ENCODE measurements at regions not wholly inside any gene's neighbourhood (a gene's known extent, or its start where the extent isn't known, plus 50 kb on each side); places are given as distances from the start of the nearest gene placed in this dataset.

DNA sequence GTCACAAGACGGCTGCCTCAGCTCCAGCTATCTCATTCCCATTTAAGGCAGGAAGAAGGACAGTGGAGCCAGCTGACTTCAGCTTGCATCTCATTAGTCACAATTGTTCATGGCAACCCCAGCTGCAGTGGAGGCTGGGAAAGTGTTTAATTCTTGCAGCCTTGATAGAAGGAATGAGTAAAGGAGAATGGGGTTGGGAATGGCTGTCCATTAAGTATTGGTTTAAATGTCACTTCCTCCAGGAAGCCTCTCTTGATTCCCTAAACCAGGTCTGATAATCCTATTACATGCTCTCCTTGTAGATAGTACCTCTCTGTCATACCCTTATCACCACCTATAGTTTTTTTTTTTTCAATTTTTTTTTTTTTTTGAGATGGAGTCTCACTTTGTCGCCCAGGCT, 166.4 kb downstream of the TFAP2C start:
- no peaks in the 10 kb centered on the region for H3K36me3 ChIP-seq
- H3K27me3 ChIP-seq (ENCODE audit: insufficient read depth, low read depth, severe bottlenecking): peaks cover 79% of the 10 kb centered on the region
- TF ChIP-seq CTCF (IDR thresholded peaks at IDR 0.05; ENCODE audit: low read depth, low read length): no peak
- H3K9me3 ChIP-seq (ENCODE audit: severe bottlenecking): no peaks in the 10 kb centered on the region
- DNase-seq: no peak
- H3K4me3 ChIP-seq (ENCODE audit: low read depth, low read length): no peak overlapping the region
- H3K27ac ChIP-seq: no peak overlapping the region

GRCh38 chr20:56796345-56796744, 167.2 kb downstream of the TFAP2C start:
- no peak overlapping the region for H3K27ac ChIP-seq

GRCh38 chr20:56797023-56797422, 167.9 kb downstream of the TFAP2C start:
- no peak overlapping the region for H3K27ac ChIP-seq
- TF ChIP-seq CTCF (IDR thresholded peaks at IDR 0.05; ENCODE audit: low read depth, low read length): no peak
- H3K27me3 ChIP-seq (ENCODE audit: insufficient read depth, low read depth, severe bottlenecking): peaks cover 77% of the 10 kb centered on the region
- H3K36me3 ChIP-seq: no peaks in the 10 kb centered on the region
- H3K4me3 ChIP-seq (ENCODE audit: low read depth, low read length): no peak overlapping the region
- no peaks in the 10 kb centered on the region for H3K9me3 ChIP-seq (ENCODE audit: severe bottlenecking)
- no peak for DNase-seq

More at GRCh38 chr20:56796345-56796744, 167.2 kb downstream of the TFAP2C start:
- Histone ChIP-seq H3K9me3 (ENCODE audit: severe bottlenecking) (no peaks in the 10 kb centered on the region), H3K36me3 (no peaks in the 10 kb centered on the region), H3K27me3 (ENCODE audit: insufficient read depth, low read depth, severe bottlenecking) (peaks cover 79% of the 10 kb centered on the region), H3K4me3 (ENCODE audit: low read depth, low read length) (no peak overlapping the region)
- no peak for TF ChIP-seq CTCF (IDR thresholded peaks at IDR 0.05; ENCODE audit: low read depth, low read length)
- no peak for DNase-seq

DNA sequence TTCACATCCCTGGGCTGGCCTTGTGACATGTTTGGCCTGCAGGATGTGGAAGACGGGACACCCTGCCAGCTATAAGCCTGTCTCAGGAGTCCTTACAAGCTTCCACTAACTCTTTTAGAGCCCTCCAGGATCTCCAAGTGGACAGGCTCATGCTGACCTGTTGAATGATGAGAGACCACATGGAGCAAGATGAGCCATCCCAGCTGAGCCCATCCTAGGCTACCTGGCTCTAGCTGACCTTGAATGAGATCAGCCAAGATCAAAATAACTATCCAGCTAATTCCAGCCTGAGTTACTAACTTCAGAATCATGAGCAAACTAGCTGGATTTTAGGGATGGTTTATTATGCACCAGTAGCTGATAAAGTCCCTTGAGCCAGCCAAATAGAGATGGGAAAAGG, 169.5 kb downstream of the TFAP2C start:
- H3K36me3 ChIP-seq: no peaks in the 10 kb centered on the region
- H3K9me3 ChIP-seq (ENCODE audit: severe bottlenecking): no peaks in the 10 kb centered on the region
- no peak overlapping the region for H3K27ac ChIP-seq
- H3K27me3 ChIP-seq (ENCODE audit: insufficient read depth, low read depth, severe bottlenecking): peaks cover 78% of the 10 kb centered on the region
- no peak for DNase-seq
- no peak for TF ChIP-seq CTCF (IDR thresholded peaks at IDR 0.05; ENCODE audit: low read depth, low read length)
- H3K4me3 ChIP-seq (ENCODE audit: low read depth, low read length): no peak overlapping the region

DNA sequence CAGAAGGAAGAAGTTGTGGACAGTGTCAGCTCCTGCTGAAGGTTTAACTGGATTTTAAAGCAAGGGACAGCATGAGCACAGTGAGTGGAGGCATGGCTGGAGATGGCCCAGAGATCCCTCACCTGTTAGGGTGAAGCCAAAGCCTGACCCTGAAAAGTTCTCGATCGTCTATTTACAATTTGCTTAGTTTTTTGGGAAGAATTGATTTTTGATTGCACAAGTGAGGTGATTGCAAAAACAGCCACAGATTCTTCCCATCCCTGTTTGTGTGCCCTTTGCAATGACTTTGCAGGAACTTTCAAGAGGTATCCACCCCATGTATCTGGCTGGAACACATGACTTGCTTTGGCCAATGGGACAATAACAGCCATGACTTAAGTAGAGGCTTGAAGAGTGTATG, 170.1 kb downstream of the TFAP2C start:
- H3K36me3 ChIP-seq: no peaks in the 10 kb centered on the region
- H3K27ac ChIP-seq: no peak overlapping the region
- no peaks in the 10 kb centered on the region for H3K9me3 ChIP-seq (ENCODE audit: severe bottlenecking)
- no peak for DNase-seq
- H3K27me3 ChIP-seq (ENCODE audit: insufficient read depth, low read depth, severe bottlenecking): peaks cover 75% of the 10 kb centered on the region
- TF ChIP-seq CTCF (IDR thresholded peaks at IDR 0.05; ENCODE audit: low read depth, low read length): no peak
- H3K4me3 ChIP-seq (ENCODE audit: low read depth, low read length): no peak overlapping the region

DNA sequence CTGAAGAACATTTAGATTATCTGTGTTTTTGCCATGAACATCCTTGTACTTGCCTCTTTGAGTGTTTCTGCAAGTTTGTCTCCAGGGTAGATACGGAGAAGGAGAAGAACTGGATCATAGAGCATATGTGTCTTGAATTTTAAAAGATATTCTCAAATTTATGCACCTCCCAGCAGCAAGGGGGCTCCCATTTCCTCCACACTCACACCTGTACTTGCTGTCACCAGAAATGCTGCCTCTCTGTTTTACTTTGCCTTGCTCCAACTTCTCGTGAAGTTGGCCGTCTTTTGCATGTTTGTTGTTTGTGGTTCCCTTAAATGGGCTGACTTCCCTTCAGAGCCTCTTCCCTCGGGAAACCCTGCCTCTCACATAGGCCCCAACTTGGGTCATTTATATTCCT, 171.0 kb downstream of the TFAP2C start:
- DNase-seq: no peak
- TF ChIP-seq CTCF (IDR thresholded peaks at IDR 0.05; ENCODE audit: low read depth, low read length): no peak
- Histone ChIP-seq H3K27me3 (ENCODE audit: insufficient read depth, low read depth, severe bottlenecking) (peaks cover 79% of the 10 kb centered on the region), H3K36me3 (no peaks in the 10 kb centered on the region), H3K4me3 (ENCODE audit: low read depth, low read length) (no peak overlapping the region), H3K27ac (no peak overlapping the region), H3K9me3 (ENCODE audit: severe bottlenecking) (no peaks in the 10 kb centered on the region)

All from WERI-Rb-1 (cell line).